ENCODE measurements at regions not wholly inside any gene's neighbourhood (a gene's known extent, or its start where the extent isn't known, plus 50 kb on each side); places are given as distances from the start of the nearest gene placed in this dataset.

DNA sequence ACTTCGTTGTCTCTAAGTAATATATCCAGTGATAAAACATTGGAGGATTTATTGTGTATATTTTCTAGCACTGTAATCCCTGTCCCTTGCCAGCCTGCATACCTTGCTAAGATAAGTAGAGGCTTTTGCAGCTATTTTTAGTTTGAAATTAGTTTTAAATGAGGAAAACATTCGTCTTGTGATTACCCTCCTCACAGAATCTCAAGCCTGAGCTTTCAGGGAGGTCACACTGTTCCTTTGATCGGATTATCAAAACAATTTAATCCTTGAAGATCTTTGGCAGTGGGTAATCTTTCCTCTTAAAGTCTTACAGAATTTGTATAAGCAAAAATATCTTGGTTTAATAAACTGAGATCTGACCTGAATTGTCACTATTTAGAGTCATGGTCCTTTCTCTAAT is 897.0 kb upstream of the CELF2 start:
- no peak for DNase-seq (ENCODE audit: low read depth)

DNA sequence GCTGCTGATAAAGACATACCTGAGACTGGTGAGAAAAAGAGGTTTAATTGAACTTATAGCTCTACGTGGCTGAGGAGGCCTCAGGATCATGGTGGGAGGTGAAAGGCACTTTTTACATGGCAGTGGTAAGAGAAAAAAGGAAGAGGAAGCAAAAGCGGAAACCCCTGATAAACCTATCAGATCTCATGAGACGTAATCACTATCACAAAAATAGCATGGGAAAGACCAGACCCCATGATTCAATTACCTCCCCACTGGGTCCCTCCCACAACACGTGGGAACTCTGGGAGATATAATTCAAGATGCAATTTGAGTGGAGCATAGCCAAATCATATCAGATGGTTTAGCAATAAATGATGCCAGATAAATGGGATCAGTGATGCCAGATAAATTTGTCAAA is 892.0 kb upstream of the CELF2 start:
- no peak for DNase-seq (ENCODE audit: low read depth)

DNA sequence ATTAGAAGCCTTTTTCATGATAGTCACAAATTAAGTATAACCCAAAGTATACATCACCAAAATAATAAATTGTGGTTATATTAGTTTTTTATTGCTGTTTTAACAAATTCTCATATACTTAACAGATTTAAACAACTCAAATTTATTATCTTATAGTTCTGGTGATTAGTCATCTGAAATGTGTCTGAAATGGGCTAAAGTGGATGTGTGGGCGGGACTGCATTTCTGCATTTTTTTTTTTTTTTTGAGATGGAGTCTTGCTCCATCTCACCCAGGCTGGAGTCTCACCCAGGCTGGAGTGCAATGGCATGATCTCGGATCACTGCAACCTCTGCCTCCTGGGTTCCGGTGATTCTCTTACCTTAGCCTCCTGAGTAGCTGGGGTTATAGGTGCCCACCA is 891.5 kb upstream of the CELF2 start:
- DNase-seq (ENCODE audit: low read depth) = no peak

DNA sequence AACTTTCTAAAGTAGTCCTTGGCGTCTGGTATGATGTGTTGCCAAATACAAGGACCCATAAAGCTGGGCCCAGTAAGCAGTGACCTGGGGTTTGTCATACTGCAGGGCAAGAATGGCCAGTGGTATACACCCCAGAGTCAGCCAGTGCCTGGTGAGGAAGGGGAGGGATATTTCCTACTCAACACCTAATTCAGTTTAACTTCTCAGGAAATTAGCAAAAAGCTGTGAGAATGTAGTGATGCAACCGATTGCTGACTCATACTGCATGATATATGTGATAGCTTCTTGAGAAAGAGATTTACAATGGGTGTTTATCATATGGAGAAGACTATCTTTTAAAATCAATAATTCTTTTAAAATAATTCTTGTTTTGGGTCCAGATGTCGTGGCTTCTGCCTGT is 889.3 kb upstream of the CELF2 start:
- DNase-seq (ENCODE audit: low read depth) = no peak

DNA sequence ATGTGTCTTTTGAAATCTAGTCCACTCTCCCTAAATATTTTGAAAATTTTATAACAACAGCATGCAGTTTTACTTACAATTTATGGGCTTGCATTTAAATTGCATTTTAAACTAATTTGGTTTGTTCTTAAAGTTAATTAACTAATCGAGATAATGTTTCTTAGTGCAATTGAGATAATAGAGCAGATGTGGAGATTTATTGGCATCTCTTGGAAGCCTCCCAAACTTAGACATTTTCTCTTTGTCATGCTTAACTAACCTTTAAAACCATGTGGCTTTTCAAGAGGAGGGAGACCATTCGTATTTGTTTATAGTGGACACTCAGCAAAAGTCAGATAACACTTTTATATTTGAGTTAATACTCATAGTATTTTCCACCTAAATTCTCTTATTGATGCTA is 887.0 kb upstream of the CELF2 start:
- no peak for DNase-seq (ENCODE audit: low read depth)

DNA sequence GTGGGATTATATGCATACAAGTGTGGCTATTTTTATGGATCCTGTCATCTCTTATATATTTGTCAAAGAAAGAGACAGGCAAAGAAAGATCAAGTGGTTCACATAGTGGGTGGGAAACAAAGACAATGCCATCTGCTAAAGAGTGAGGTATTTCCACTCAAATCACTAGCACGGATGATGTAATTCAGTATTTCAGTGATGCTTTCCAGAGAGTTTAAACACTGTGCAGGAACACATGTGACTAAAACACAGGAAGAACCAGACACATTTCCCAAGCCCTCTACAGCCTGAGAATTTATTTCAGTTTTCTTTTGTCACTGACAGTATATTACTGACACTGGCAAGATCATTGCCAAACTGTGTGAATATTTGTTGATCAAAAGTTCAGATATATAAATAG is 885.7 kb upstream of the CELF2 start:
- no peak for DNase-seq (ENCODE audit: low read depth)

DNA sequence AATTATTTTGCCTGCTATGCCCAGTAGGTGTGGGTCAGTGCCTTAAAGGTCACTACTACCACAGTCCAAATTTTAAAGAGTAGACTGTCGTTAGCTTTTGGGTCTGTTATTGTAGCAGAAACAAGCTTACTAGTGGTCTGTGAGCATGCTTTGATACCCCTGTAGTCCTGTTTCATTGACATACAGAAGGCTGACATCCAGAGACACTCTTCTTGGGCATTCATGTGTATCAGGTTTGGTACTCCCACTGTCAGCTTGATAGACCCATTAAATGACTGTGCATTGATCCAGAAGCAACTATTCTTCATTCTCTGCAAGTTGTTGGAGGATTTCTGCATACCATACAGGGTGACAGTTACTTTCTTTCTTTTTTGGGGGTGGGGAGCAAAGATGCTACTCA is 884.4 kb upstream of the CELF2 start:
- no peak for DNase-seq (ENCODE audit: low read depth)

DNA sequence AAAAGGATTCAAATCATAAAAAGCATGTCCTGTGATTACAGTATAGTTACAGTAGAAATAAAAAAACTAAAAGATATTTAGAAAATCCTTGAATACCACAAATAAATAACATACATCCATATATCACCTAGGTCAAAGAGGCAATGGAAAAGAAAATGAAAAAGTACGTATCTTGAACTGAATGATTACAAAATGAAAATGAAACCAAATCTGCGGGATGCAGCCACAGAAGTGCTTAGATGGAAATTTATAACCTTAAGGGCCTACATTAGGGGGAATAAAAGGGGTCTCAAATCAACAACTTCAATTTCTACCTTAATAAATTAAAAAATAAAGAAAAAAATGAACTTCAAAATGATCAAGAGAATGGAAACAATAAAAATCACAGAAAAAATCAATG is 879.0 kb upstream of the CELF2 start:
- DNase-seq (ENCODE audit: low read depth) = no peak

DNA sequence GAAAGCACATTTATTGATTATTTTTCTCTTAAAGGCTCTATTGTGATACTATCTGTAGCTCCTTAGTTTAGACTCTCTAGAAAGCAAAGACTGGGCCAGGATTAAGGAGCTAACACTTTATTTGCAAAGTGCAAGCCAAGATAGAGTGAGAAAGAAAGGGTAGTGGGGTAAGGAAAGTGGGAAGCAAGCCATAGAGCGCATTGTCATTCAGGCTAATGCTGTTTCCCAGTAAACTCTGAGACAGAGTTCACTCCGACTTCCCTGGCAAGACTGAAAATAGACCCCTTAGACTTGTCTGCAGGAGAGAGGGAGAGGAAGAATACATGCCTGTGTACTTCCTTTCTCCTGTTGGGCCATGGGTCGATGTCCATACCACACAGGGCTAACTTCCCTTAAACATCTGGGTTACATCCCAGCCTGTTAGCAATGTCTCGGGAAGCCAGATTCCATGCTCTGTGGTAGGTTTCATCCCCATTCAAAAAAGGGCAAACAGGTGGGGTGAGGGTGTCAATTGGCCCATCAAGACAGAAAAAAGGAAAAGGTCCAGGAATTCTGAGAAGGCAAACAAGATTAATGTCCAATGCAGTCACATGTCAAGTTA is 875.8 kb upstream of the CELF2 start:
- no peak for DNase-seq (ENCODE audit: low read depth)

DNA sequence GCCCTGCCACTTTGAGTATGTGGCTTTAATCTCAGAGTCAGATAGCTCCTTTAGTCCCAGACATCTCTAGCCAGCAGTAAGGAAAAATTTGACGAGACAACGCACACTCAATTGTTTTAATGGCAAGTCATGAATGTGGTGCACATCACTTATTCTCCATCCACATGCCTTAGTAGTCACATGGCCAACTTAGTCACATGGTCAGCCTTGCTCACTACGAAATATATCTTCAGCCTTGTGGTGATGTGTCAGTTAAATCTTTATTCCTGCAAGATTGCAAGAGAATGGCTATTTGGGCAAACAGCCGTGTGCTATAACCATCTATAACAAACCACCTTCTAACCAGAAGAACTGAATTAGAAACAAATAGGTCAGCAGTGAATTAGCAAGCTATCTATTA is 871.1 kb upstream of the CELF2 start:
- no peak for DNase-seq (ENCODE audit: low read depth)

DNA sequence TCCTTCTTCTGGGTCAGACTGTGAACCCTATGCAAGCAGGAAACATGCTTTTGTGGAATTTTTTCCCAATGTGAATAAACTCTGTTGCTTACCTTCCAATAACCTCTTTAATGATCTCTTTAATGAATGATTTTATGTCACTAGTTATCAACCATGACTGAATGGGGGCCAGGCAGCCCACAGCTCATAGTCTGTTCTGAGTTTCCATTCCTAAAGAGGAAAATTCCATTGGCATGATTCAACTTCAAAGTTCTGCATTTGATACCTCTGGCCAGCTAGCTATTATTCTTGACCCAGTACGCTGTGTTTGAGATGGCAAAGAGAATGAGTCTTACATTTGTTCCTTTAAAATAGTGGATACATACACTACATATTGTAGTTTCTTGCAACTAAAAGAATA is 867.8 kb upstream of the CELF2 start:
- DNase-seq (ENCODE audit: low read depth) = no peak

DNA sequence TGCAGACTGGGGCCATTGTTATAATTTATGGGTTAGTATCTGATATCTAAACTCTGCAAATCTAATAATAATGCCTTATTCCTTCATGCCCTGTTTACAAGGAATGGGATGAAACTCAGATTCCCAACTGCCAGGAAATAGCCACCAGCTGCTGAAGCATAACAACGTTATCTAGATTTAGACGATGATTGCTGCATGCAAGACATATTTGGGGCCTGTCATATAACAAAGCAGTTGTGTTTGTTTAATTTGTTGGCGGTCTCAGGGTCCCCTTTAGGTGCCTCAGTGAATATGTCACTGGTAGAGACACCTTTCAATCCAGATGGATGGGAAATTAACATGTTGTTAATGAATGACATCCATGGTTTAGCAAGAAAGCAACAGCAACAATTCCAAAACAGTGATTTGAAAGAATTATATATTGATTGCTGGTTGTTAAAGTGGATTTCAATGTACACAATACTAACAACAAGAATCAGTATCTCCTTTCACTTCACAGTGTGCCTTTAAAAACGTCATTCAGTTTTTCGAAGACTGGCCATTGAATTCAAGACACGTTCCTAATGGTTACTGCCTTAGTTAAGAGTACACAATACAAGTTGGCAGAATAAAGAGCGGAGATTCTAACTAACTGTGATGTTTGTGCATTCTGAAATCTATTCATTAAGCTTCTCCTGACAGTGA is 860.6 kb upstream of the CELF2 start:
- no peak for DNase-seq (ENCODE audit: low read depth)

DNA sequence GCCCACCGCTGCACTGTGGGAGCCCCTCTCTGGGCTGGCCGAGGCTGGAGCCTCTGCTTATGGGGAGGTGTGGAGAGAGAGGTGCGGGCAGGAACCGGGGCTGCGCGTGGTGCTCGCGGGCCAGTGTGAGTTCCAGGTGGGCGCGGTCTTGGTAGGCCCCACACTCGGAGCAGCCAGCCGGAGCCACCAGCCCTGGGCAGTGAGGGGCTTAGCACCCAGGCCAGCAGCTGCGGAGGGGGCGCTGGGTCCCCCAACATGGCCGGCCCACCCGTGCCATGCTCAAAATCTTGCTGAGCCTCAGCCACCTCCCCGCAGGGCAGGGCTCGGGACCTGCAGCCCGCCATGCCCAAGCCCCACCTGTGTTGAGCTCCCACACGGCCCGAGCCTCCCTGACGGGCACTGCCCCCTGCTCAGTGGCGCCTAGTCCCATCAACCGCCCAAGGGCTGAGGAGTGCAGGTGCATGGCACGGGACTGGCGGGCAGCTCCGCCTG is 856.8 kb upstream of the CELF2 start:
- no peak for DNase-seq (ENCODE audit: low read depth)

DNA sequence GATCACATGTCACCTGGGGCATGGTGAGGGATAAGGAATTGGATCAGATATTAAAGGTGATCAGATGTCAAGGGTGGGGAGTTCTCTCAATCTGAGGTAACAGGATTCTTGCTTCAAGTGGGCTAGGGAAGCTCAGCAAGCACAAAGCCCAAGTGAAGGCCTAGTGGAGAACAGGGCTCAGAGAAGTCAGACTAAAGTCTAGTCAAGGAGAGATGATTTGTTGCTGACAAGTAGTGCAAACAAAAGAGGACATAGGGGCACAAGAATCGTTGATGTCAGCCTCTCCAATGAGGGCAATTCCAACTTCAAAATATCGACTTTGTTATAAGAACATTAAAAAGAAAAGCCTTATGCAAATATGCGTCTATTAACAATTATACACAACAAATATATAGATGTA is 852.8 kb upstream of the CELF2 start:
- DNase-seq (ENCODE audit: low read depth) = no peak

DNA sequence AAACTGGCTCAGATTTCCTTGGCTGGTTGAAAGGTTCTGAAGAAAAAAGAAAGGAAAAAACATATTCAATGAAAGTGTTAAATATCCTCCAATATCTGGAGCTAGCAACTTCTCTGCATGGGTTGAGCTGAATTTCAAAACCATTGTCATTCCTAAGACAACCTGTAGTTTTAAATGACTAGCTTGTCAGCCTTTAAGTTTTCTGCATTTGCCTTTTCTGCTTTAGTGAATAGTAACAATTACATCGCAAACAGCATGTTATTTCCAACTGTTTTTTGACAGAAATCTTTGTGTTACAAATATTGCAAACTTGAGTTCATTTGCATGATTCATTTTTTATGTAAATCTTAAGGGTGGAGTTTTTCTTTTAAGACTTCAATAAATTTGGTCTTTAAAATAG is 852.3 kb upstream of the CELF2 start:
- no peak for DNase-seq (ENCODE audit: low read depth)

DNA sequence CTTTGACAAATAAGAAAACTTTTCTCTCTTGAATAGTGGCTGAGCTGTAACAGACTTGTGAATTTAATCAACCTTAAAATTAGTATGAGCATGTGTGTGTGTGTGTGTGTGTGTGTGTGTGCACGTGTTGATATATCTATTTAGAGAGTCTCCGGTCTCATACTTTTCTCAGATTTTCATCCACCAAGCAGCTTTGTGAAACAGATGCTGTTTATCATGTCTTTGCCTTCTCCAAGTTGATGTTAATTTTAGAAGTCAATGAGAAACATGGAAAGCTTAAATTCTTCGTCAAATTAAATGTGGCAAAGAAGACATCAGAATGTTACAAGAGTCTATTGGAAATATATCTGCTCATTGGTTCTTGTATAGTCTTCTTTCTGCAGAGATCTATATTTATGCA is 839.2 kb upstream of the CELF2 start:
- no peak for DNase-seq (ENCODE audit: low read depth)

DNA sequence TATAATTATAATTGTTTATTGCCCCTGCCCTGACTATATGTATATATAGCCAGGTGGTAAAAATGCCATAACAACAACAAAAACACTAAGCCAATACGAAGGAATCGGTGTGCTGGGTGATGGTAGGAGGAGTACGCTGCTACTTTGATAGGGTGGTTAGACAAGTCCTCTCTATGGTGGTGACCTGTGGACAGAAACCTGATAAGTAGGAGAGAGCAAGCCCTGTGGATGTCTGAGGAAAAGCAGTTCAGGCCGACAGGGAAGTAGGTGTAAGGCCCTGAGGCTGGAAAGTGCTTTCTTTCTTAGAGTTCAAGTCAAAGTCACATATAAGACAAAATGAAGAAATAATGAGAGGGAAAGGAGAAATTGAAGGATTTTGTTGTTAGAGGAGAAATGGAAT is 823.8 kb upstream of the CELF2 start:
- no peak for DNase-seq (ENCODE audit: low read depth)

DNA sequence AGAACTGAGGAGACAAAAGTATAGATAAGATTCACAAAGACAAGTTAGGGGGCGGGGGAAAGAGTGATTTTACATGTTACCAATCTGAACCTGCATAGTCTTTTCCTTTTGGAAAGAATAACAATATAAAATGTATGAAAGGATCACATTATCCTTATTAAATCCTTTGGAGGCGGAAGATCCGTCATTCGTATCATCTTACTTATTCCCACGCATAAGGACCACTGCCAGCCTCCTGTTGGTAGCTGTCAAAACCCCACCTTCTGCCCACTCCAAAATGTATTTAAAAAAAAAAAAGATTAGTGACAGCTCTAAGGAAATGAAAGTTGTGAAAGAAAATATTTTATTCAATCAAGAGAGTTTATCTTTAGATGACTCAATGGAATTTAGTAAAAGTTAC is 821.0 kb upstream of the CELF2 start:
- DNase-seq (ENCODE audit: low read depth) = no peak

DNA sequence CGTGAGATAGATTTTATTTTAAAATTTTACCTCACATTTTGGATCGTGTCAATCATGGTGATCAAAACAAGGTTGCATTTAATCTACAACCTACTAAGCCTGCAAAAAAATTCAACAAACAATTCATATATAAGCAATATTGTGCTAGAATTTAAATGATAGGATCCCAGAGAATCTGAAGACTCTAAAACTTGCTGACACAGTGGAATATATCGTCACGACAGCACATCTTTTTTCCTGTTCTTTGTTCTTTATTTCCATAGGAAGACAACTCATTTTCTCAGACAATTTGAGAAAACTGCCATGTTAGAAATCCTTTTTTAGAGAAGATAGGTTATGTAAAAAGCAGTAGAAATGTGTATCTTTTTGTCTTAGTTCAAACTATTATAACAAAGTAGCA is 820.2 kb upstream of the CELF2 start:
- DNase-seq (ENCODE audit: low read depth) = no peak

DNA sequence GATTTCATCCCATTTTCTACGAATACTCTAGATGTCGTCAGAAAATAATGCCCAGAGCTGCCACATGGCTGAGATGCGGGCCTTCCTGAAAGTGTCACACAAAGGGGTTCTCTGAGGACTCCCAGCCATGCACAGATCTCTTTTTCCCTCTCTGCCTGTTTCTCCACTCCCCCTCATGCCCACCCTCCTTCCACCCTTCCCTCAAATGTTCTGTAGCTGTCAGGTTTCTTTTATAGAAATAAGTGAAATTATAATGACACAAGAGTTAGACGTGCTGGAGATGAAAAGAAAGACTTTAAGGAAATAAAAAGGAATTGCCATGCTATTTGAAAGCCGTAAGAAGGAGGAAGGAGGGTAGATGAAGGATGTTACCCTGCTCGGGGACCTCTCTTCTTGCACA is 819.3 kb upstream of the CELF2 start:
- no peak for DNase-seq (ENCODE audit: low read depth)

DNA sequence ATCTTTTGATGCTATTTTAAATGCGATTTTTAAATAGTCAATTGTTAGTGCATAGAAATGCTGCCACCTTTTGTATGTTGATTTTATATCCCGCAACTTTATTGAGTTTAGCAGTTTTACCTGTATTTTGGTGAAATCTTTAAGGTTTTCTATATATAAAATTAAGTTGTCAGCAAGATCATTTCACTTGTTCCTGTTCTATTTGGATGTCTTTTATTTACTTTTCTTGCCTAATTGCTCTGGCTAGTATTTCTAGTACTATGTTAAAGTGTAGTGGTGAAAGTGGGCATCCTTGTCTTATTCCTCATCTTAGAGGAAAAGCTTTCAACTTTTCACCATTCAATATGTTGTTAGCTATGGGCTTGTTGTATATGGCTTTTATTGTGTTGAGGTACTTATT is 813.3 kb upstream of the CELF2 start:
- no peak for DNase-seq (ENCODE audit: low read depth)

DNA sequence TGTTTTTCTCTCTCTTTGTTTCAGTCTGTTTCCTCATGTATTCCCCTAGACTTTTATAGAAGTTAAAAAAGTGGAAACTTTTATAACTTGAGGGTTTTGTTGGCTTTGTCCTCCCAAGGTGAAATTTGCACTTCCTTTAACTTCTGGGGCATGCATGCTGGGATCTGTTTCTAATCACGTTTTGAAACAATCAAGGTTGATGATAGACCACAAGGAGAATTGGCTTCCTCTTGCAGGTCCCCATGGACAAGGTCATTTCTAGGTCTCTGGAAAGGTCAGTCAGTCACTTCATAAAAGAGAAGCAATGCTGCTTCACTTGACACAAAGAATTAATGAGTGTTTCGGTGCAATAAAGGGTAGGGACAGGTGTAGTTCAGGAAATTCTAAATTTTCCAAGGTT is 811.8 kb upstream of the CELF2 start:
- no peak for DNase-seq (ENCODE audit: low read depth)

DNA sequence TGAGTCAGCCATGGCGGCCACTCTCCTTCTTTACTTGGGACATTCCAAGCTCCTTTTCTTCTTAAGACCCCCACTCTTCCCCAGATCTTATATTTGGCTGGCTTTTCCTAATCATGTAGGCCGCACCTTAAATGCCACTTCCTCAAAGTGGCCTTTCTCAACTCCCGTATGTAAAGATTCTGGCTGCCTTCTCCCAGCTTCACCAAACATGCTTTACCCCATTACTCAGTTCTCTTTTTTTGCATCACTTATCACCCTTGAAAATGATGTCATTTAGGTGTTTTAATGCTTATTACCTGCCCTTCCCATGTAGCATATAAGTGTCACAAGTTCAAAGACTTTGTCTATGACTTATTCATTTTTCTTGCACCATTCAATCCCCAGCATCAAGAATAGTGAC is 810.1 kb upstream of the CELF2 start:
- no peak for DNase-seq (ENCODE audit: low read depth)

DNA sequence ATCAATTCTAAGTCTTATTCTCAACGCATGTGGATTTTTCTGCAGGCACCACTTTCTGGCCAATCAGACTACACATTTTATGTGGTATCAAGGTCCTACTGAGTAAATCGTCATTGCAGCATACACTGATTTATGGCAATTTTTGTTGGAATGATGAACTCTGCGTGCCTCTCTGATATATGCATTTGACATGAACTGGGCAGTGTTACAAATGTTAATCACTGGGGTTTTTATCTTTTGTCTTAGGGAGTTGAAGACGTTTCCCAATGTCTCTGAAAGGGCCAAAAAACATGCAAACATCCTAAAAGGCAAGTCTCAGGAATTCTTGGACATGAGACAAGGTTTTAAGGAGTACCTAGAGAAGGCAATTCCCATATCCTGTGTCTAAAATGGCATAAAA is 809.5 kb upstream of the CELF2 start:
- no peak for DNase-seq (ENCODE audit: low read depth)
